CD4-positive, alpha-beta T cell treated with Interferon alpha-2 for 1 hour (primary cell): ENCODE measurements at regions not wholly inside any gene's neighbourhood (a gene's known extent, or its start where the extent isn't known, plus 50 kb on each side); places are given as distances from the start of the nearest gene placed in this dataset.
A peak's percentile ranks its signal among the peaks of the same experiment; 100 is the strongest.

ENCODE experiments used
- DNase-seq, 2 donors: peaks; one replicate each; pipeline ENCODE4 v3.0.0-alpha.2; 2020 to 2022

DNA sequence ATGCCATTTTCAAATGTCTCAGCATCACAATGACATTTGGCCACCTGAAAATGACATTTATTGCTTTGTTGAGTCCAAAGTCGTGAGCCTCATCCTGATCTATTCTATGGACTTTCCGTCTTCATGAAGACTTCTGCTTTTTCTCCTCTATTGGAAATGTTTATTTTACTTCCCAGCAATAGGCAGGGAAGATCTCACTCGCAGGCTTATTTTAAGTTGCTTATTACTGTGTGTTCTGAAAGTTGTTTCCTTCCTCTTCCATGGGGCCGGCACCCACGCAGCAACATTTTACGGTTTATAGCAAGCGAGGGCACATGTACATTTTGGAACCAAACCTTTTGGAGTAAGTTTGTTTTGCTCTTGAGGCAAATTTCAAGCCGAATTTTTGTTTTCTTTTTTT is 221.0 kb upstream of the KLF6 start:
- DNase-seq, result peak in 1 of 2 donors; percentile 7

DNA sequence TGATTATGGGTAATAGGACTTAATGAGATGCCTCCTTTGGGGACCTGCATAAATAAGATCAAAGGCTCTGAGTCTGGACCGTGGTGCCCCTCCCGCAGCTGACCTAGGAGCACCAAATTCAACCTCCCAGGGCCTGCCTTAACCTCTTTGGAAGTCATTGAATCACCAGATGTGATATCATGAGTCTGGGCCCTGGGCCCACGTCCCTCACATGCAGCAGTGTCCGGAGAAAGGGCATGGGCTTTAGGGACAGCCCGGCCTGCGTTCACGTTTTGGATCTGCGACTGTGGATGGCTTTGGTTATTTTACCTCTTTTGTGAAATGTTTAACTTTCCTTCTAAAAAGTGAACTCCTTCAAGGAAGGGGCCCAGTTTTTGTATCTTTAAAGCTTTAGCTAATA is 220.0 kb upstream of the KLF6 start:
- no peak for DNase-seq

- no peak for DNase-seq
These were observed 219.1 kb upstream of the KLF6 start for GRCh38 chr10:4004144-4004543.

- no peak for DNase-seq
These were observed 218.5 kb upstream of the KLF6 start for GRCh38 chr10:4003348-4003973.

GRCh38 chr10:4001811-4002210 is 216.8 kb upstream of the KLF6 start:
- DNase-seq, result no peak

DNA sequence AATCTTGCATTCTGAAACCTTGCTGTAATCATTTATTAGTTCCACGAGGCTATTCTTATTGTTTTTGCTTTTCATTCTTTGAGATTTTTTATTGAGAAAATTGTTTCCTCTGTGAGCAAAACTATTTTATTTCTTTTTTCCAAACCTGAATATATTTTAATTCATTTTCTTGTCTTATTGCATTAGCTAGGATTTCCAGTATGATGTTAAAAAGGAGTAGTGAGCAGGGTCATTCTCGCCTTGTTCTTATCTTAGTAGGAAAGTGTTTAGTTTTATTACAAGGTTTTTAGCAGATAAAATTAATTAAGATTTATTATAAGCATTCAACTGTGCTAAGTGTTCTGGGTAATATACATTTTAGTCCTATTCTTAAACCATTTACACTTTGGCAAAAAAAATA is 214.6 kb upstream of the KLF6 start:
- no peak for DNase-seq

GRCh38 chr10:3996697-3997096 is 211.7 kb upstream of the KLF6 start:
- no peak for DNase-seq

- no peak for DNase-seq
These were observed 210.5 kb upstream of the KLF6 start for GRCh38 chr10:3995302-3996210.

DNA sequence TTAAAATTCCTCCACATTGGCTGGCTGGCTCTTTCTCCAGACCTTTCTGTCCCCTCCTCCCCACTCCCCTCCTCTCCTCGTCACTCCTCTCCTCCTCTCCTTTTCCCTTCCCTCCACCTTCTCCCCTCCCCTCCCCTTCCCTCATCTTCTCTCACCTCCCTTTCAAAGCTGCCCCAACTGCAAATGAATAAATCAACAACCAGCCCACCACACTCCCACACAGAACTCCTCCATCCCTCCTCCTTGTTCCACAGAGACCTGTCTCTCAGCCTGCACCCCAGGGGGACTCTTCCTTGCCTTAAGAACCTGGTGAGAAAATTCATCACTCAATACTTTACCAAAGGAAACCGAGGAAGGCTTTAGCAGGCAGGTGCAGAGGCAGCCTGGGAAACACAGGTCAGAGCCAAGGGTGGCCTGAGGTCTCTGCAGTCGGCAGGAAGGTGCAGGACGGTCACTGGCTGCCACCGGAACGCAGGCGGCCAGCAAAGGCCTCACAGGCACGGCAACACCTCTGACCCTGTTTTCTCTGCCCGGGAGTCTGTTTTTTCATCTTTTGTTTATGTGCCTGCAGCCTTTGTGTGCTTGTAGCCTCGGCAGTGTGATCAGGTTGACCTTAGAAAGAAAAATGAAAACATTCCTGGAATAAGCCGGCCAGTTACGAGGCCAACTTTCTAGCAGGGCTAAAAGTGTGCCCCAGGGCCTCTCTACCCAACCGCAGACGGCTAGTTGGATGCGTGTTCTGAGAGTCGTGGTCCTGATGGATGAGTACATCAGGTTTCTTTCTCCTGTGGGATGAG is 207.6 kb upstream of the KLF6 start:
- DNase-seq, result no peak

- no peak for DNase-seq
These were observed 205.3 kb upstream of the KLF6 start for GRCh38 chr10:3990307-3990706.

- no peak for DNase-seq
These were observed 202.3 kb upstream of the KLF6 start for GRCh38 chr10:3987143-3987974.

- DNase-seq, result no peak
These were observed 201.6 kb upstream of the KLF6 start for GRCh38 chr10:3986493-3987142.

DNA sequence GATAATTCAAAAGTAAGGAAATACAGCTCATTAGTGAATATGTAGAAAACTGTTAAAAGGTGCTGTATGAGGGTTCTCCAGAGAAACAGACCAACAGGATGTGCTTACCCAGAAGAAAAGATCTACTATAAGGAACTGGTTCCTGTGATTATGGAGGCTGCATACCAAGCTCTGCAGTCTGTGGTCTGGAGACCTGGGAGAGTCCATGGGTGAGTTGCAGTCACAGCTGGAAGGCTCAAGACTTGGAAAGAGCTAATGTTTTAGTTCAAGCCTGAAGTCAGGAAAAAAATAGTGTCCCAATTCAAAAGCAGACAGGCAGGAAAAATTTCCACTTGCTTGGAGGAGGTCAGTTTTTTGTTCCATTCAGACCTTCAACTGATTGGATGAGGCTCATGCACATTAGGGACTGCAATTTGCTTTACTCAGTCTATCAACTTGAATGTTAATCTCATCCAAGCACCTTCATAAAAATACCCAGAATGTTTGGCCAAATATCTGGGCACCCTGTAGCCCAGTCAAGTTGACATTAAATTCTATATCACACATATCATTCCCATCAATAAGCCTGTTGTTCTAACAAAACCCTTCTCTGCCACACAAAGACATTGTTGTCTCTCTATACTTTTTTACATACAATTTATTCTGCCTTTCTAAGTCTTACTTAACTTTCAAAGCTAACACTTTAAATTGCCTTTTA is 197.9 kb upstream of the KLF6 start:
- DNase-seq, result no peak

DNA sequence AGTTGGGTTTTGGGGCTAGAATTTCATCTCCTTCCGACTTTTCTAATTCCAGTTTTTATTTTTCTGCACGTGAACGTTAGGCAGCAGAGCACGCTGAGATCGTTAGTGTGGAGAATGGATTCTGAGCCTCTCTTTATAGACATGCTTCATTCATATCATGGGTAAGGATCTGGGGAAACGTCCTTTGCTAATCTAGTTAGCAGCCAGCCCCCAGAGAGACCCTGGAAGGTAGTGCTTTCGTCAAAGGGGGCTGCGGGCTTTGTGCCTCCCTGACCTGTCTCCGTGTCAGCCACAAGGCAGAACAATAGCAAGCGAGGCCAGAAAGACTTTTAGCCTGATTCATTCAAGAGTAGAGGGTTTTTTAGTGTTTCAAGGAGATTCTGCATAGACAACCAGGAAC is 196.3 kb upstream of the KLF6 start:
- DNase-seq, result no peak

DNA sequence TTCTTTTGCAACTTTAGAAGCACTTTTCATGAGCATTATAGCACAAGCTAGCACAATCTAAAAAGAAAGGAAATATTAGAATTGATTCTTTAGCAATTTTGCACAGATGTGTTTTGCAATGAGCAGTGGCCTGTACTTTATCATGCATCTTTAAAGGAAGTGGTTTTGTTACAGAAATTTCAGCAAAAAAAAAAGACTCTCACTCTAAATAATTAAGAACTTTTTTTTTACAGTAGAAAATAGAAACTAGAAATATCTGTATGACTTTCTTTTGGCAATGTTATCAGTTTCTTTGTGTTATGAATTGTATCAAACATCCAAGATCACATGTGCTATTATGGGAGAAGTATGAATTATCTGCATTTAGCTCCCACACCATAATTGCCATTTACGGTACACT is 195.7 kb upstream of the KLF6 start:
- DNase-seq, result peak in 1 of 2 donors; percentile 36

- no peak for DNase-seq
These were observed 195.1 kb upstream of the KLF6 start for GRCh38 chr10:3980144-3980543.

- DNase-seq, result peak in 1 of 2 donors; percentile 39
These were observed 193.8 kb upstream of the KLF6 start for GRCh38 chr10:3978761-3979160.

GRCh38 chr10:3978174-3978573 is 193.2 kb upstream of the KLF6 start:
- no peak for DNase-seq

GRCh38 chr10:3977761-3978160 is 192.8 kb upstream of the KLF6 start:
- no peak for DNase-seq

DNA sequence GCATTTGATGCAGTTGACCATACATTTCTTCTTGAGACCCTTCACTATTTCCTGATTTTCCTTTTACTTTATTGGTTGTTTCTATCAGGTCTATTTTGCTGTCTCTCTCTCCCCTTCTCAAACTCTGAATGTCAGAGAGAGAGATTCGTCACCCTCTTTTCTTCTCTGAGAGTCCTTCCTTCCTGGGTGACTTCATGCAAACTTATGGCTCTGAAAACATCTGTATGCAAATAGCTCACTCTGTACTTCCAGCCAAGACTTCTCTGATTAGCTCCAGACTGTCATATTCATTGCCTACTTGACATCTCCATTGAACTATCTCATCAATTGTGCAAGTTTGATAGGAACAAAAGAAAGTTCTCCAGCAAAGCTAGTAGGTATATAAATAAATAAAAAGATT is 191.7 kb upstream of the KLF6 start:
- peak in 1 of 2 donors; percentile 28 for DNase-seq

DNA sequence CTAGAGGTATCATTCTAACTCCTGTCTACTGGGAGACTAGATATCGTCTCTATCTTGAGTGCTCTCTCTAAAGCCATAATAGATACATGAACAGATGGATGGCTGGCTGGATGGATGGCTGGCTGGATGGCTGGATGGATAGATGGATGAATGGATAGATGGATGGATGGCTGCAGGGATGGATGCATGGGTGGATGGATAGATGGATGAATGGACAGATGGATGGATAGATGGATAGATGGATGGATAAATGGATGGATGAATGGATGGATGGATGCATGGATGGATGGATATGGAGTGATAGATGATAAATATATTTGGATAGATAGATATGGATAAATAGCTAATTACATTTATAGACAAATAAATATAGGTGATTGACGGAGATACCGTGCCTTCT is 191.2 kb upstream of the KLF6 start:
- DNase-seq, result no peak

DNA sequence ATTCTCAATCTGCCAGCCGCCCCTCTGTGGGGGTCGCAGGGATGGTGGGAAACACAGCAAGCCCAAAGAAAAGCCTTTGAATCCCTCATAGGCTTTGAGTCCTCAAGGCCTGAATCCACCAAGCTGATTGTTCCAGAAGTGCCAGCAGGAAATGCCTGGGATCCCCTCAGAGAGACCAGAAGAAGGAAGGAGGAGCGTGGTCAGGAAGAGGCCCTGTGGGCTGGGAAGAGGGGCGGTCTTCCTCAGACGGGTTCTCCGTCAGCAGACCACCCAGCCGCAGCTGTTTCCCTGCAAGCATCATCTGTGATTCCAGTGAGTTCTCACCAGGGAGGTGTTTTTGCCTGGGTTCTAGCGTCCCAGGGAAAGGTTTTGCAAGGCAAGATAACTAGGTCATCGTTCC is 190.0 kb upstream of the KLF6 start:
- DNase-seq, result no peak
